Liver (tissue), 8 donors: ENCODE measurements at regions not wholly inside any gene's neighbourhood (a gene's known extent, or its start where the extent isn't known, plus 50 kb on each side); places are given as distances from the start of the nearest gene placed in this dataset.

Experiments used
- DNase-seq: peaks from one replicate; pipeline ENCODE4 v3.0.0-alpha.2; 2017; ENCODE audit warnings: low spot score
- H3K27ac ChIP-seq, 2 donors: one replicate each; pipeline ENCODE4 v1.7.0; 2013; ENCODE audit warnings: inconsistent platforms in 2 of 2, low read length in 2 of 2, control low read depth in 1 of 2, low read depth in 1 of 2, mild to moderate bottlenecking in 1 of 2
- H3K27me3 ChIP-seq, 4 donors: one replicate each; pipeline versions ENCODE4 v1.6.1 to v1.7.0; 2013; ENCODE audit warnings: low read length in 3 of 4, inconsistent platforms in 1 of 4, mild to moderate bottlenecking in 1 of 4, moderate library complexity in 1 of 4; ENCODE audit not compliant: control insufficient read depth in 4 of 4, insufficient read depth in 4 of 4
- H3K36me3 ChIP-seq, 4 donors: one replicate each; pipeline versions ENCODE4 v1.6.1 to v1.7.0; 2013; ENCODE audit warnings: low read length in 3 of 4, mild to moderate bottlenecking in 3 of 4, low read depth in 1 of 4, moderate library complexity in 1 of 4; ENCODE audit not compliant: control insufficient read depth in 4 of 4, insufficient read depth in 3 of 4
- H3K4me1 ChIP-seq, 4 donors: one replicate each; pipeline versions ENCODE4 v1.6.1 to v1.7.0; 2013; ENCODE audit warnings: low read length in 3 of 4, mild to moderate bottlenecking in 3 of 4, moderate library complexity in 1 of 4; ENCODE audit not compliant: control insufficient read depth in 4 of 4, insufficient read depth in 4 of 4
- H3K4me3 ChIP-seq, 3 donors: one replicate each; pipeline versions ENCODE4 v1.6.1 to v1.7.0; 2013; ENCODE audit warnings: low read length in 3 of 3, control low read depth in 1 of 3, low read depth in 1 of 3, mild to moderate bottlenecking in 1 of 3
- H3K9ac ChIP-seq, 2 donors: one replicate each; pipeline ENCODE4 v1.7.0; 2013; ENCODE audit warnings: low read length in 2 of 2, mild to moderate bottlenecking in 2 of 2, moderate library complexity in 2 of 2, control low read depth in 1 of 2, low read depth in 1 of 2
- H3K9me3 ChIP-seq, 4 donors: one replicate each; pipeline versions ENCODE4 v1.6.1 to v1.7.0; 2013; ENCODE audit warnings: low read length in 3 of 4; ENCODE audit not compliant: control insufficient read depth in 4 of 4
- EGR1 ChIP-seq, 2 donors: IDR thresholded peaks; 2 replicates each; pipeline ENCODE4 v1.6.1; 2016 to 2018; ENCODE audit warnings: antibody characterized with exemption in 2 of 2, low read depth in 2 of 2
- FOXA1 ChIP-seq: IDR thresholded peaks from 2 replicates; pipeline ENCODE4 v1.6.1; 2016; ENCODE audit warnings: antibody characterized with exemption
- FOXA2 ChIP-seq: IDR thresholded peaks from 2 replicates; pipeline ENCODE4 v1.6.1; 2016; ENCODE audit warnings: antibody characterized with exemption
- GABPA ChIP-seq, 2 donors: IDR thresholded peaks in 1 of 2; conservative IDR thresholded peaks in 1 of 2; 2 replicates each; pipeline ENCODE4 v1.6.1; 2016; ENCODE audit warnings: antibody characterized with exemption in 2 of 2, mild to moderate bottlenecking in 1 of 2, moderate library complexity in 1 of 2
- HNF4A ChIP-seq, 2 donors: conservative IDR thresholded peaks; 2 replicates each; pipeline ENCODE4 v1.6.1; 2016; ENCODE audit warnings: antibody characterized with exemption in 2 of 2, mild to moderate bottlenecking in 2 of 2
- HNF4G ChIP-seq: IDR thresholded peaks from 2 replicates; pipeline ENCODE4 v1.6.1; 2016; ENCODE audit warnings: antibody characterized with exemption
- RAD21 ChIP-seq, 2 donors: IDR thresholded peaks; 2 replicates each; pipeline ENCODE4 v1.6.1; 2016; ENCODE audit warnings: antibody characterized with exemption in 2 of 2, mild to moderate bottlenecking in 2 of 2
- RXRA ChIP-seq, 2 donors: IDR thresholded peaks; 2 replicates each; pipeline ENCODE4 v1.6.1; 2017 to 2018; ENCODE audit warnings: antibody characterized with exemption in 2 of 2, mild to moderate bottlenecking in 1 of 2
- SP1 ChIP-seq: IDR thresholded peaks from 2 replicates; pipeline ENCODE4 v1.6.1; 2018; ENCODE audit warnings: antibody characterized with exemption, mild to moderate bottlenecking
- TAF1 ChIP-seq: conservative IDR thresholded peaks from 2 replicates; pipeline ENCODE4 v1.6.1; 2016; ENCODE audit warnings: antibody characterized with exemption, mild to moderate bottlenecking
- YY1 ChIP-seq: IDR thresholded peaks from 2 replicates; pipeline ENCODE4 v1.6.1; 2016; ENCODE audit warnings: antibody characterized with exemption, mild to moderate bottlenecking
- WGBS: extraction: QIAGEN DNeasy Blood & Tissue Kit; methylation state at CpG from one replicate; pipeline ENCODE4 v1.1.7; 2013; 5-methylcytosine and 5-hydroxymethylcytosine counted together
- TF ChIP-seq, protein P1 (sequence below): IDR thresholded peaks from 2 replicates; pipeline ENCODE4 v1.6.1; 2016; ENCODE audit warnings: antibody characterized with exemption
- TF ChIP-seq, protein P2 (sequence below): IDR thresholded peaks from 2 replicates; pipeline ENCODE4 v1.6.1; 2016; ENCODE audit warnings: antibody characterized with exemption, mild to moderate bottlenecking
- TF ChIP-seq, protein P3 (sequence below): fragments of 150-350 bp; IDR thresholded peaks from 2 replicates; pipeline ENCODE4 v1.5.1; 2017; ENCODE audit warnings: improper control_type of control experiment, low read depth, low read length; ENCODE audit not compliant: missing input control
- TF ChIP-seq, protein P4 (sequence below): IDR thresholded peaks from 2 replicates; pipeline ENCODE4 v1.6.1; 2016; ENCODE audit warnings: antibody characterized with exemption
- TF ChIP-seq, protein P5 (sequence below): IDR thresholded peaks from 2 replicates; pipeline ENCODE4 v1.6.1; 2016; ENCODE audit warnings: antibody characterized with exemption
- donor health status: healthy.
- donor health status: healthy.
- donor health status: healthy.
- donor health status: healthy.
- donor health status: healthy.

DNA sequence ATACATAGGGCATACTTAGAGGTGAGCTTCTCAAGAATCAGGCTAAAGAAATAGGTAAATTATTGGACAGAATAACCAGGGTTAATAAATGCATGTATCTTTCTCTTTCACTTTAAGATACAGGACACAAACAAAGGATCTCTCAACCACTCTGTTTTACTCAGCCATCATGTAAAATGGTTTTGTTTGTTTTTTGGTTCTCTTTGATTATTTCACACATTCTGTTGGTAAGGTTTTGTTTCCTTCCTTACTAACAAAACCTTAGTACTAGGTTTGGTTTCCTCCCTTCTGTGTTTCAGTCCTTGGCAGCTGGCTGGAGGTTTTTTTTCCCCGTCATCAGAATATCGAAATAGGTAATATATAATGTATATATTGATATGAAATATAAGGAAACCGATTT, 1506.8 kb upstream of the TMEFF2 start:
- Histone ChIP-seq H3K36me3 (no peaks in the 10 kb centered on the region), H3K27me3 (no peaks in the 10 kb centered on the region), H3K9ac (no peak overlapping the region), H3K4me1 (no peaks in the 10 kb centered on the region), H3K27ac (no peak overlapping the region), H3K9me3 (no peaks in the 10 kb centered on the region), H3K4me3 (no peak overlapping the region)
- DNase-seq = no peak
- 92% methylated on average over 3 of the region's 3 CpGs for WGBS
- TF ChIP-seq, protein P1, sequence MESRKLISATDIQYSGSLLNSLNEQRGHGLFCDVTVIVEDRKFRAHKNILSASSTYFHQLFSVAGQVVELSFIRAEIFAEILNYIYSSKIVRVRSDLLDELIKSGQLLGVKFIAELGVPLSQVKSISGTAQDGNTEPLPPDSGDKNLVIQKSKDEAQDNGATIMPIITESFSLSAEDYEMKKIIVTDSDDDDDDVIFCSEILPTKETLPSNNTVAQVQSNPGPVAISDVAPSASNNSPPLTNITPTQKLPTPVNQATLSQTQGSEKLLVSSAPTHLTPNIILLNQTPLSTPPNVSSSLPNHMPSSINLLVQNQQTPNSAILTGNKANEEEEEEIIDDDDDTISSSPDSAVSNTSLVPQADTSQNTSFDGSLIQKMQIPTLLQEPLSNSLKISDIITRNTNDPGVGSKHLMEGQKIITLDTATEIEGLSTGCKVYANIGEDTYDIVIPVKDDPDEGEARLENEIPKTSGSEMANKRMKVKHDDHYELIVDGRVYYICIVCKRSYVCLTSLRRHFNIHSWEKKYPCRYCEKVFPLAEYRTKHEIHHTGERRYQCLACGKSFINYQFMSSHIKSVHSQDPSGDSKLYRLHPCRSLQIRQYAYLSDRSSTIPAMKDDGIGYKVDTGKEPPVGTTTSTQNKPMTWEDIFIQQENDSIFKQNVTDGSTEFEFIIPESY = no peak
- TF ChIP-seq, protein P2, sequence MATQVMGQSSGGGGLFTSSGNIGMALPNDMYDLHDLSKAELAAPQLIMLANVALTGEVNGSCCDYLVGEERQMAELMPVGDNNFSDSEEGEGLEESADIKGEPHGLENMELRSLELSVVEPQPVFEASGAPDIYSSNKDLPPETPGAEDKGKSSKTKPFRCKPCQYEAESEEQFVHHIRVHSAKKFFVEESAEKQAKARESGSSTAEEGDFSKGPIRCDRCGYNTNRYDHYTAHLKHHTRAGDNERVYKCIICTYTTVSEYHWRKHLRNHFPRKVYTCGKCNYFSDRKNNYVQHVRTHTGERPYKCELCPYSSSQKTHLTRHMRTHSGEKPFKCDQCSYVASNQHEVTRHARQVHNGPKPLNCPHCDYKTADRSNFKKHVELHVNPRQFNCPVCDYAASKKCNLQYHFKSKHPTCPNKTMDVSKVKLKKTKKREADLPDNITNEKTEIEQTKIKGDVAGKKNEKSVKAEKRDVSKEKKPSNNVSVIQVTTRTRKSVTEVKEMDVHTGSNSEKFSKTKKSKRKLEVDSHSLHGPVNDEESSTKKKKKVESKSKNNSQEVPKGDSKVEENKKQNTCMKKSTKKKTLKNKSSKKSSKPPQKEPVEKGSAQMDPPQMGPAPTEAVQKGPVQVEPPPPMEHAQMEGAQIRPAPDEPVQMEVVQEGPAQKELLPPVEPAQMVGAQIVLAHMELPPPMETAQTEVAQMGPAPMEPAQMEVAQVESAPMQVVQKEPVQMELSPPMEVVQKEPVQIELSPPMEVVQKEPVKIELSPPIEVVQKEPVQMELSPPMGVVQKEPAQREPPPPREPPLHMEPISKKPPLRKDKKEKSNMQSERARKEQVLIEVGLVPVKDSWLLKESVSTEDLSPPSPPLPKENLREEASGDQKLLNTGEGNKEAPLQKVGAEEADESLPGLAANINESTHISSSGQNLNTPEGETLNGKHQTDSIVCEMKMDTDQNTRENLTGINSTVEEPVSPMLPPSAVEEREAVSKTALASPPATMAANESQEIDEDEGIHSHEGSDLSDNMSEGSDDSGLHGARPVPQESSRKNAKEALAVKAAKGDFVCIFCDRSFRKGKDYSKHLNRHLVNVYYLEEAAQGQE = no peak
- TF ChIP-seq RXRA (IDR thresholded peaks at IDR 0.05) (no peak), SP1 (no peak), FOXA2 (no peak), FOXA1 (no peak), EGR1 (IDR thresholded peaks at IDR 0.05; ENCODE audit: low read depth in 2 of 2) (no peak), GABPA (IDR thresholded peaks at IDR 0.05 in 1 of 2, conservative IDR thresholded peaks at IDR 0.05 in 1 of 2) (no peak), TAF1 (no peak), RAD21 (IDR thresholded peaks at IDR 0.05) (no peak), YY1 (no peak), HNF4G (no peak)
- TF ChIP-seq, protein P3, sequence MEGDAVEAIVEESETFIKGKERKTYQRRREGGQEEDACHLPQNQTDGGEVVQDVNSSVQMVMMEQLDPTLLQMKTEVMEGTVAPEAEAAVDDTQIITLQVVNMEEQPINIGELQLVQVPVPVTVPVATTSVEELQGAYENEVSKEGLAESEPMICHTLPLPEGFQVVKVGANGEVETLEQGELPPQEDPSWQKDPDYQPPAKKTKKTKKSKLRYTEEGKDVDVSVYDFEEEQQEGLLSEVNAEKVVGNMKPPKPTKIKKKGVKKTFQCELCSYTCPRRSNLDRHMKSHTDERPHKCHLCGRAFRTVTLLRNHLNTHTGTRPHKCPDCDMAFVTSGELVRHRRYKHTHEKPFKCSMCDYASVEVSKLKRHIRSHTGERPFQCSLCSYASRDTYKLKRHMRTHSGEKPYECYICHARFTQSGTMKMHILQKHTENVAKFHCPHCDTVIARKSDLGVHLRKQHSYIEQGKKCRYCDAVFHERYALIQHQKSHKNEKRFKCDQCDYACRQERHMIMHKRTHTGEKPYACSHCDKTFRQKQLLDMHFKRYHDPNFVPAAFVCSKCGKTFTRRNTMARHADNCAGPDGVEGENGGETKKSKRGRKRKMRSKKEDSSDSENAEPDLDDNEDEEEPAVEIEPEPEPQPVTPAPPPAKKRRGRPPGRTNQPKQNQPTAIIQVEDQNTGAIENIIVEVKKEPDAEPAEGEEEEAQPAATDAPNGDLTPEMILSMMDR = no peak
- TF ChIP-seq, protein P4, sequence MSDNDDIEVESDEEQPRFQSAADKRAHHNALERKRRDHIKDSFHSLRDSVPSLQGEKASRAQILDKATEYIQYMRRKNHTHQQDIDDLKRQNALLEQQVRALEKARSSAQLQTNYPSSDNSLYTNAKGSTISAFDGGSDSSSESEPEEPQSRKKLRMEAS = no peak

DNA sequence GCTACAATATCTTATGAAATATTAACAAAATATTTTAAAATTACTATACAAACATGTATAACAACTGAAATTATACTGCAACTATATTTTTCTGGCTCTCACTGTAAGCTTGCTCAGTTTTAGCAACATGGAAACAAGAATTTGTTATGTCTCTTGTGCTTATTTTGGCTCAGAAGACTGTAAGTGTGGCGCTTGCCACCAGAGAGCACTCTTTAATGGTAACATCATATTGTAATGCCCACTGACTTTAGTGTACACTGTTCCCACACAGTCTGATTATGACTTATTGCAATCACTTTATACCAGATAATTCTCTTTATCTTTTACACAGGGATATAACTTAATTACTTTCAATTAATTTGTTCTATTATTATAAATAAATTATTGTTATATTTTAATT, 1500.6 kb upstream of the TMEFF2 start:
- 51% methylated on average over 1 of the region's 1 CpG for WGBS

More for the DNA sequence above, 1500.6 kb upstream of the TMEFF2 start:
- no peak for DNase-seq
- H3K9ac ChIP-seq = no peak overlapping the region
- no peaks in the 10 kb centered on the region for H3K27me3 ChIP-seq
- H3K4me1 ChIP-seq = no peaks in the 10 kb centered on the region
- H3K4me3 ChIP-seq = no peak overlapping the region
- TF ChIP-seq HNF4A (conservative IDR thresholded peaks at IDR 0.05) (no peak), YY1 (no peak), EGR1 (IDR thresholded peaks at IDR 0.05; ENCODE audit: low read depth in 2 of 2) (no peak), SP1 (no peak), FOXA1 (no peak), TAF1 (no peak), RXRA (IDR thresholded peaks at IDR 0.05) (no peak)
- TF ChIP-seq, protein P3 = no peak
- TF ChIP-seq, protein P5, sequence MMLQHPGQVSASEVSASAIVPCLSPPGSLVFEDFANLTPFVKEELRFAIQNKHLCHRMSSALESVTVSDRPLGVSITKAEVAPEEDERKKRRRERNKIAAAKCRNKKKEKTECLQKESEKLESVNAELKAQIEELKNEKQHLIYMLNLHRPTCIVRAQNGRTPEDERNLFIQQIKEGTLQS = no peak
- TF ChIP-seq, protein P2 = no peak
- no peak overlapping the region for H3K27ac ChIP-seq
- no peaks in the 10 kb centered on the region for H3K36me3 ChIP-seq
- no peaks in the 10 kb centered on the region for H3K9me3 ChIP-seq
